Adrenal gland (tissue), 5 donors: ENCODE measurements at regions not wholly inside any gene's neighbourhood (a gene's known extent, or its start where the extent isn't known, plus 50 kb on each side); places are given as distances from the start of the nearest gene placed in this dataset.

ENCODE experiments used
- POLR2A ChIP-seq, 2 donors: fragments of 450-650 bp; IDR thresholded peaks; one replicate each; pipeline ENCODE4 v1.6.1; 2017; ENCODE audit warnings: antibody characterized with exemption in 2 of 2, mild to moderate bottlenecking in 2 of 2, moderate library complexity in 1 of 2
- TF ChIP-seq, protein P1 (sequence below), 6 experiments: fragments of 450-650 bp in 4 of 6; fragments of 200-600 bp in 2 of 6; sonication (generic) in 1 of 6; IDR thresholded peaks; 1 replicate in 5 of 6; 2 replicates in 1 of 6; pipeline versions ENCODE4 v1.5.1 to v1.8.0; 2016 to 2021; ENCODE audit warnings: antibody characterized with exemption in 6 of 6, mild to moderate bottlenecking in 2 of 6, moderate library complexity in 1 of 6
- donor health status: DM: no; HTN: no; CAD: no.

DNA sequence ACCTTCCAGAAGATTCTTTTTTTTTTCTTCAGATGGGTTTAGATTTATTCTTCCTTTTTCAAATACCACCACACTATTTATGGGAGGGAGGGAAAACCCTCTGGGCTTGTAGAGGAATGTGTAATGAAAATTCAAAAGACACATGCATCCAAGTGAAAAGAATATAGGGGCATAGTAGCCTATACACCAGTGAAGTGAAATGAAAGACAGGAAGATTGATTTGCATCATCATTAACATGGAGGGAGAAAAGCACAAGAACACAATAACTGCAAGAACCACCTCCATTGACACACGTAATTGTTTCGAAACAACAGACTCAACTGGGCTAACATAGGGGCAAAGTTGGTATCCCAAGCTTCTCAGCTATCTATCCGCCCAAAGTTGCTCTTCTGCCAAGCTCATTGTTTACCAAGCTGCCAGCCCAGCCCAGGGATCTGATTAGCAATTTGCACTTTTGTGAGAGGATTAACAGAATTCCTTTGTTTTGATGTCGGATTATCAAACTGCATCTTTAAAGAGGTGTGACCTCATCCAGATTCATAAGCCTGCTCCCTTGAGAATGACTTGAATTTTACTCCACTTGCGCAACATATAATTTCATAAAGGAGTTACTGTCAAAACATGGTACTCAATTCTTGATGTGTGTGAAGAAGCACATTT lies 430.5 kb upstream of the SOX5 start:
- TF ChIP-seq POLR2A (IDR thresholded peaks at IDR 0.05): no peak
- TF ChIP-seq, protein P1, sequence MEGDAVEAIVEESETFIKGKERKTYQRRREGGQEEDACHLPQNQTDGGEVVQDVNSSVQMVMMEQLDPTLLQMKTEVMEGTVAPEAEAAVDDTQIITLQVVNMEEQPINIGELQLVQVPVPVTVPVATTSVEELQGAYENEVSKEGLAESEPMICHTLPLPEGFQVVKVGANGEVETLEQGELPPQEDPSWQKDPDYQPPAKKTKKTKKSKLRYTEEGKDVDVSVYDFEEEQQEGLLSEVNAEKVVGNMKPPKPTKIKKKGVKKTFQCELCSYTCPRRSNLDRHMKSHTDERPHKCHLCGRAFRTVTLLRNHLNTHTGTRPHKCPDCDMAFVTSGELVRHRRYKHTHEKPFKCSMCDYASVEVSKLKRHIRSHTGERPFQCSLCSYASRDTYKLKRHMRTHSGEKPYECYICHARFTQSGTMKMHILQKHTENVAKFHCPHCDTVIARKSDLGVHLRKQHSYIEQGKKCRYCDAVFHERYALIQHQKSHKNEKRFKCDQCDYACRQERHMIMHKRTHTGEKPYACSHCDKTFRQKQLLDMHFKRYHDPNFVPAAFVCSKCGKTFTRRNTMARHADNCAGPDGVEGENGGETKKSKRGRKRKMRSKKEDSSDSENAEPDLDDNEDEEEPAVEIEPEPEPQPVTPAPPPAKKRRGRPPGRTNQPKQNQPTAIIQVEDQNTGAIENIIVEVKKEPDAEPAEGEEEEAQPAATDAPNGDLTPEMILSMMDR (IDR thresholded peaks at IDR 0.05): no peak
